A673 (cell line): ENCODE measurements at regions not wholly inside any gene's neighbourhood (a gene's known extent, or its start where the extent isn't known, plus 50 kb on each side); places are given as distances from the start of the nearest gene placed in this dataset.

ENCODE experiments used
- BruUV-seq: library from RNA; stranded (reverse); fragments of 400-500 nt; replicated peaks from 2 replicates; lab custom pipeline; 2021; lab: Mats Ljungman, UMichigan
- CTCF ChIA-PET: fragments of 300-600 bp; sonication (Branson Sonifier 250); formaldehyde crosslinking; loops from one replicate; lab custom pipeline; 2022; ENCODE audit warnings: antibody characterized with exemption; lab: Charles Lee
- POLR2A ChIA-PET: fragments of 300-600 bp; sonication (Branson Sonifier 250); formaldehyde crosslinking; loops from one replicate; lab custom pipeline; 2022; ENCODE audit warnings: antibody characterized with exemption; ENCODE audit not compliant: low non-redundant PET; lab: Charles Lee
- DNase-seq: peaks from one replicate; pipeline ENCODE4 v3.0.0-alpha.2; 2015; ENCODE audit warnings: low spot score
- H3K27ac ChIP-seq: fragments of 200-600 bp; sonication (generic); 2 replicates; pipeline ENCODE4 v1.5.1; 2016; ENCODE audit warnings: mixed run types, low read depth, mild to moderate bottlenecking, mixed read lengths, antibody characterized with exemption, low read length; ENCODE audit not compliant: poor library complexity, severe bottlenecking
- H3K27me3 ChIP-seq: fragments of 200-600 bp; sonication (generic); replicated peaks from 2 replicates; pipeline ENCODE4 v1.6.1; 2017; ENCODE audit warnings: mixed run types, low read depth, mild to moderate bottlenecking, mixed read lengths, antibody characterized with exemption, low read length; ENCODE audit not compliant: insufficient read depth, poor library complexity
- H3K36me3 ChIP-seq: fragments of 200-600 bp; sonication (generic); 2 replicates; pipeline ENCODE4 v1.6.1; 2016; ENCODE audit warnings: mixed run types, mild to moderate bottlenecking, mixed read lengths, antibody characterized with exemption, low read length; ENCODE audit not compliant: insufficient read depth, poor library complexity, severe bottlenecking
- H3K4me1 ChIP-seq: fragments of 200-600 bp; sonication (generic); 2 replicates; pipeline ENCODE4 v1.6.1; 2017; ENCODE audit warnings: mixed run types, mild to moderate bottlenecking, mixed read lengths, antibody characterized with exemption, low read length; ENCODE audit not compliant: insufficient read depth, poor library complexity, severe bottlenecking
- H3K4me3 ChIP-seq: fragments of 200-600 bp; sonication (generic); 2 replicates; pipeline ENCODE4 v1.5.1; 2016; ENCODE audit warnings: low read depth, mixed run types, mild to moderate bottlenecking, mixed read lengths, low read length; ENCODE audit not compliant: poor library complexity, severe bottlenecking
- H3K9me3 ChIP-seq: fragments of 200-600 bp; sonication (generic); 2 replicates; pipeline ENCODE4 v1.6.1; 2016; ENCODE audit warnings: mixed run types, low read depth, mild to moderate bottlenecking, mixed read lengths, antibody characterized with exemption, low read length; ENCODE audit not compliant: poor library complexity, severe bottlenecking
- EZH2 ChIP-seq: fragments of 200-600 bp; sonication (generic); IDR thresholded peaks from 2 replicates; pipeline ENCODE4 v1.6.1; 2017; ENCODE audit warnings: borderline replicate concordance, low read depth, mild to moderate bottlenecking, mixed read lengths, antibody characterized with exemption, low read length; ENCODE audit not compliant: poor library complexity, severe bottlenecking
- intact Hi-C: fragments of 100-400 bp; cut with micrococcal nuclease; formaldehyde crosslinking; loops from one replicate; pipeline ENCODE4 v1.10.0; 2022; ENCODE audit not compliant: unreplicated experiment
- TF ChIP-seq, protein P1 (sequence below): fragments of 300-800, 200-600 bp; sonication (generic); conservative IDR thresholded peaks from 2 replicates; pipeline ENCODE4 v1.5.1; 2017; ENCODE audit warnings: low read depth, mild to moderate bottlenecking, antibody characterized with exemption, low read length, moderate library complexity, mixed read lengths

DNA sequence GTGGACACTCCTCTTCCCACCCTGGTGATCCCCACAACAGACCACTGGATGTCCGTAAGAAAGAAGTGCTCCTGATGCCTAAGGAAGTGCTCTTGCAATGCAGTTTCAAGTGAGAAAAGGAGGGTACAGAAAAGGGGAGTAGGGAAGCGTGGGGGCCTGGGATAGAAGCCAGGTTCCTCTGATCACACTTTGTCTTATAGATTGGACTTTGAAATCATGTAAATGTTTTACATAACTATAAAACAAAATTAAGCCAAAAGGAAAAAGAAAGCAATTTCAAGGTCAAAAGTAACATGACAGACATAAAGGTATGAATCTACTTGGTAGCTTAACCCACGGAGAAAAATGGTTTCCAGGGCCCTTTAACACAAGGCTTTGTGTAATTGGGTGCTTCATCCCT is 107.3 kb upstream of the TRPM1 start:
- no TSS peak for BruUV-seq
- POLR2A ChIA-PET, result no interaction called here
- CTCF ChIA-PET, result interaction anchor here (0.6 kb wide), 1 partner anchor 278 kb away, joined by 6 read pairs; no protein-coding TSS in a partner anchor
- intact Hi-C loops, result loop anchor here (10.0 kb wide), 1 partner anchor 76 kb away; no protein-coding TSS in a partner anchor
- no peak for DNase-seq
- no peak overlapping the region for H3K4me3 ChIP-seq
- H3K36me3 ChIP-seq, result no peaks in the 10 kb centered on the region
- H3K27ac ChIP-seq, result no peak overlapping the region
- H3K27me3 ChIP-seq, result no peaks in the 10 kb centered on the region
- H3K4me1 ChIP-seq, result no peaks in the 10 kb centered on the region
- TF ChIP-seq EZH2, result no peak
- TF ChIP-seq, protein P1, sequence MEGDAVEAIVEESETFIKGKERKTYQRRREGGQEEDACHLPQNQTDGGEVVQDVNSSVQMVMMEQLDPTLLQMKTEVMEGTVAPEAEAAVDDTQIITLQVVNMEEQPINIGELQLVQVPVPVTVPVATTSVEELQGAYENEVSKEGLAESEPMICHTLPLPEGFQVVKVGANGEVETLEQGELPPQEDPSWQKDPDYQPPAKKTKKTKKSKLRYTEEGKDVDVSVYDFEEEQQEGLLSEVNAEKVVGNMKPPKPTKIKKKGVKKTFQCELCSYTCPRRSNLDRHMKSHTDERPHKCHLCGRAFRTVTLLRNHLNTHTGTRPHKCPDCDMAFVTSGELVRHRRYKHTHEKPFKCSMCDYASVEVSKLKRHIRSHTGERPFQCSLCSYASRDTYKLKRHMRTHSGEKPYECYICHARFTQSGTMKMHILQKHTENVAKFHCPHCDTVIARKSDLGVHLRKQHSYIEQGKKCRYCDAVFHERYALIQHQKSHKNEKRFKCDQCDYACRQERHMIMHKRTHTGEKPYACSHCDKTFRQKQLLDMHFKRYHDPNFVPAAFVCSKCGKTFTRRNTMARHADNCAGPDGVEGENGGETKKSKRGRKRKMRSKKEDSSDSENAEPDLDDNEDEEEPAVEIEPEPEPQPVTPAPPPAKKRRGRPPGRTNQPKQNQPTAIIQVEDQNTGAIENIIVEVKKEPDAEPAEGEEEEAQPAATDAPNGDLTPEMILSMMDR, result no peak
- no peaks in the 10 kb centered on the region for H3K9me3 ChIP-seq

DNA sequence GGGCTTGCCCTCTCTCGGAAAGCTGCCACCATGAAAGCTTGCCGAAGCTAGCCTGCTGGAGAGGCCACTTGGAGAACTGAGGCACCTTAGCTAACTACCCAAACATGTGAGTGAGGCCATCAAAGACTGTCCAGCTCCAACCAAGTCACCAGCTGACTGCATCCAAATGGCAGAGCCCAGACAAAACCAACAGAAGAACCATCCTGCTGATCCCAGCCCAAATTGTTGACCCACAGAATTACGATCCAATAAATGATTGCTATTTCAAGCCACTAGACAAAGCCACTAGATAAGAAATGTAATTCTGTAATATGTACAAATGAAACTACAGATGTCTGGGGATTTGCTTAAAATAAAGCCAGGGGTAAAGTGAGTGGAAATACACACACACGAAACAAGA is 109.8 kb upstream of the TRPM1 start:
- POLR2A ChIA-PET, result no interaction called here
- no peak overlapping the region for H3K27ac ChIP-seq
- no TSS peak for BruUV-seq
- TF ChIP-seq, protein P1, result no peak
- no peak for TF ChIP-seq EZH2
- DNase-seq, result no peak
- no peaks in the 10 kb centered on the region for H3K9me3 ChIP-seq
- H3K27me3 ChIP-seq, result no peaks in the 10 kb centered on the region
- CTCF ChIA-PET, result no interaction called here
- no peak overlapping the region for H3K4me3 ChIP-seq
- intact Hi-C loops, result no loop called here
- no peaks in the 10 kb centered on the region for H3K4me1 ChIP-seq
- H3K36me3 ChIP-seq, result no peaks in the 10 kb centered on the region

DNA sequence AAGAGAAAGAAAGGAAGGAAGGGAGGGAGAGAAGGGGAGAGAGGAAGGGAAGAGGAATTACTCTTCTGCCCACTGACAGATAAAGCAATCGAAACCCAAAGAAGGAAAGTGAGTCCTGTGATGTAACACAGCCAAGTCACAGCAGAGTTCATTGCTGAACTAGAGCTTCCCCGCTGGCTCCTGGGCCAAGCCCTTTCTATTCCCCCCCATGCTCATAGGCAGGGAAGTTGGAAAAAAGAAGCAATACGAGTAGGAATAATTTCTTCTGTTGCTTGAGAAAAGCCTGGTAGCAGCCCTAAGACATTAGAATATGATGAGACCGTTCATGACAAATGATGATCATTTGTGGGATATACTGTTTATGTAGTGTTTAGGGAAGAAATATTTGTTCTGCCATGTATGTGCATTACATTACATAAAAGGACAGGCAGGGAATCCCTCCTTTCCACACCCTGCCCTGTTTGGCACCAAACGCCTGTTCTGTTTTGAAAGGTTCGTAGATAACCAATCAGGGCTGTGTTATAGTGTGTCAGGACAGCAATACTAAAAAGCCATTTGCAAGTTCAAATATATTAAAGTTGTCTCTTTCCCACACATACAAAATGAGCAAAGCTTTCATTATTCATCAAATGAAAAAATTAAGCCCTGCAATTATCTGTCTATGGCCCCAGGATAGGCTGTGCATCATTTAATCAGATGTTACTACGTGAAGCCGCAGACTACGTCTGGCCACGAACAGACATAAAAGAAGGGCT is 111.0 kb upstream of the TRPM1 start:
- Histone ChIP-seq H3K36me3 (no peaks in the 10 kb centered on the region), H3K4me1 (no peaks in the 10 kb centered on the region), H3K27me3 (no peaks in the 10 kb centered on the region), H3K27ac (no peak overlapping the region), H3K4me3 (no peak overlapping the region), H3K9me3 (no peaks in the 10 kb centered on the region)
- TF ChIP-seq, protein P1, result no peak
- TF ChIP-seq EZH2, result no peak
- no TSS peak for BruUV-seq
- POLR2A ChIA-PET, result no interaction called here
- intact Hi-C loops, result no loop called here
- no peak for DNase-seq
- CTCF ChIA-PET, result no interaction called here
